GM18519 (cell line): ENCODE measurements at regions not wholly inside any gene's neighbourhood (a gene's known extent, or its start where the extent isn't known, plus 50 kb on each side); places are given as distances from the start of the nearest gene placed in this dataset.

ENCODE experiments used
- ATAC-seq: cut with Tn5 transposase; IDR thresholded peaks from one replicate; pipeline ENCODE4 v1.9.1; 2021; ENCODE audit warnings: mild to moderate bottlenecking, moderate library complexity; ENCODE audit not compliant: unreplicated experiment, low FRiP score

- ATAC-seq: no peak
Observed at GRCh38 chr4:34678431-34678830, 1565.9 kb downstream of the ARAP2 start.

- no peak for ATAC-seq
Observed at GRCh38 chr4:34679228-34679627, 1565.1 kb downstream of the ARAP2 start.

GRCh38 chr4:34709564-34709963 is 1534.8 kb downstream of the ARAP2 start:
- ATAC-seq: no peak

GRCh38 chr4:34718576-34719245 is 1525.6 kb downstream of the ARAP2 start:
- ATAC-seq: no peak

GRCh38 chr4:34720571-34720970 is 1523.7 kb downstream of the ARAP2 start:
- no peak for ATAC-seq

- no peak for ATAC-seq
Observed at GRCh38 chr4:34721835-34722234, 1522.5 kb downstream of the ARAP2 start.

- ATAC-seq: no peak
Observed at GRCh38 chr4:34723605-34724004, 1520.7 kb downstream of the ARAP2 start.

GRCh38 chr4:34724491-34724890 is 1519.8 kb downstream of the ARAP2 start:
- no peak for ATAC-seq

- no peak for ATAC-seq
Observed at GRCh38 chr4:34731070-34731469, 1513.2 kb downstream of the ARAP2 start.

GRCh38 chr4:34732176-34732950 is 1512.0 kb downstream of the ARAP2 start:
- ATAC-seq: no peak

- ATAC-seq: no peak
Observed at GRCh38 chr4:34733185-34733941, 1511.0 kb downstream of the ARAP2 start.

GRCh38 chr4:34766935-34767334 is 1477.4 kb downstream of the ARAP2 start:
- ATAC-seq: no peak

GRCh38 chr4:34767407-34767806 is 1476.9 kb downstream of the ARAP2 start:
- no peak for ATAC-seq

GRCh38 chr4:34771632-34772031 is 1472.7 kb downstream of the ARAP2 start:
- ATAC-seq: no peak

GRCh38 chr4:34790131-34790530 is 1454.2 kb downstream of the ARAP2 start:
- no peak for ATAC-seq

- ATAC-seq: no peak
Observed at GRCh38 chr4:34791209-34791608, 1453.1 kb downstream of the ARAP2 start.

- ATAC-seq: no peak
Observed at GRCh38 chr4:34800953-34801352, 1443.4 kb downstream of the ARAP2 start.

GRCh38 chr4:34814266-34814665 is 1430.0 kb downstream of the ARAP2 start:
- ATAC-seq: no peak

GRCh38 chr4:34824515-34824914 is 1419.8 kb downstream of the ARAP2 start:
- no peak for ATAC-seq

- ATAC-seq: no peak
Observed at GRCh38 chr4:34826660-34827059, 1417.7 kb downstream of the ARAP2 start.

GRCh38 chr4:34845926-34846325 is 1398.4 kb downstream of the ARAP2 start:
- no peak for ATAC-seq
